ENCODE measurements at regions not wholly inside any gene's neighbourhood (a gene's known extent, or its start where the extent isn't known, plus 50 kb on each side); places are given as distances from the start of the nearest gene placed in this dataset.

DNA sequence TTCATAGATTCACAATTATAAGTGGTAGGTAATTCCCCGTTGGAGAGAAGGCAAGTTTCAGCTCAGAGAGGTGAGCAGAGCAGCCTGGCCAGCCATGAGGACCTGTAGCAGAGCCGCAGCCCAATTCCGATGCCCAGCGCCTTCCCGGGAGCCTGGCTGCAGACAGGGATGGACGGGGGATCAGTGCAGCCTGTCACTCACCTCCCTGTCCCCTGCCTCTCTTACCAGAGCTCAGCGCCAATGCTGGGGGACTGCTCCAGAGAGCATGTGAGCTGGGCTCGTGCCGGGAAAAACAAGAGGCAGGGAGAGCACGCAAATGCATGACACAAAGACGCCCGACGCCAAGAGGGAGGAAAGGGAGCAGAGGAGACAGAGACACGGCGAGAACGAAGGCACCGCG lies 231.9 kb downstream of the BCL11B start:
- Histone ChIP-seq H3K27me3 (no peaks in the 10 kb centered on the region), H3K9me3 (no peaks in the 10 kb centered on the region), H3K4me3 (replicated peaks in 1 of 3) (no peak overlapping the region), H3K36me3 (no peaks in the 10 kb centered on the region), H3K27ac (no peak overlapping the region), H3K4me1 (peaks cover 11 to 25% of the 10 kb centered on the region in 2 donors)
- no peak for DNase-seq
- no peak for TF ChIP-seq POLR2A (IDR thresholded peaks at IDR 0.05)
- TF ChIP-seq, protein P1, sequence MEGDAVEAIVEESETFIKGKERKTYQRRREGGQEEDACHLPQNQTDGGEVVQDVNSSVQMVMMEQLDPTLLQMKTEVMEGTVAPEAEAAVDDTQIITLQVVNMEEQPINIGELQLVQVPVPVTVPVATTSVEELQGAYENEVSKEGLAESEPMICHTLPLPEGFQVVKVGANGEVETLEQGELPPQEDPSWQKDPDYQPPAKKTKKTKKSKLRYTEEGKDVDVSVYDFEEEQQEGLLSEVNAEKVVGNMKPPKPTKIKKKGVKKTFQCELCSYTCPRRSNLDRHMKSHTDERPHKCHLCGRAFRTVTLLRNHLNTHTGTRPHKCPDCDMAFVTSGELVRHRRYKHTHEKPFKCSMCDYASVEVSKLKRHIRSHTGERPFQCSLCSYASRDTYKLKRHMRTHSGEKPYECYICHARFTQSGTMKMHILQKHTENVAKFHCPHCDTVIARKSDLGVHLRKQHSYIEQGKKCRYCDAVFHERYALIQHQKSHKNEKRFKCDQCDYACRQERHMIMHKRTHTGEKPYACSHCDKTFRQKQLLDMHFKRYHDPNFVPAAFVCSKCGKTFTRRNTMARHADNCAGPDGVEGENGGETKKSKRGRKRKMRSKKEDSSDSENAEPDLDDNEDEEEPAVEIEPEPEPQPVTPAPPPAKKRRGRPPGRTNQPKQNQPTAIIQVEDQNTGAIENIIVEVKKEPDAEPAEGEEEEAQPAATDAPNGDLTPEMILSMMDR (IDR thresholded peaks at IDR 0.05), result no peak
- 81 to 83% methylated on average over 18 of the region's 18 CpGs for WGBS, 2 donors
- intact Hi-C loops (cut with DNase I), result no loop called here

- no peak for DNase-seq
- no peaks in the 10 kb centered on the region for H3K9me3 ChIP-seq
- peaks cover 8 to 18% of the 10 kb centered on the region in 2 donors for H3K4me1 ChIP-seq
- intact Hi-C loops (cut with DNase I), result no loop called here
- H3K4me3 ChIP-seq (replicated peaks in 1 of 3), result no peak overlapping the region
- 91 to 93% methylated on average over 17 of the region's 17 CpGs for WGBS, 2 donors
- TF ChIP-seq, protein P1 (IDR thresholded peaks at IDR 0.05), result no peak
- no peak for TF ChIP-seq POLR2A (IDR thresholded peaks at IDR 0.05)
- no peak overlapping the region for H3K27ac ChIP-seq
- no peaks in the 10 kb centered on the region for H3K27me3 ChIP-seq
- H3K36me3 ChIP-seq, result no peaks in the 10 kb centered on the region
Measured at GRCh38 chr14:99040711-99041110, 231.3 kb downstream of the BCL11B start.

GRCh38 chr14:99041141-99041819 lies 230.7 kb downstream of the BCL11B start:
- Histone ChIP-seq H3K27ac (no peak overlapping the region), H3K36me3 (no peaks in the 10 kb centered on the region), H3K9me3 (no peaks in the 10 kb centered on the region), H3K27me3 (no peaks in the 10 kb centered on the region), H3K4me3 (replicated peaks in 1 of 3) (no peak overlapping the region), H3K4me1 (peaks cover 5 to 16% of the 10 kb centered on the region in 2 donors)
- WGBS, 2 donors, result 89 to 92% methylated on average over 8 of the region's 8 CpGs
- TF ChIP-seq POLR2A (IDR thresholded peaks at IDR 0.05), result no peak
- TF ChIP-seq, protein P1 (IDR thresholded peaks at IDR 0.05), result no peak
- intact Hi-C loops (cut with DNase I), result no loop called here
- no peak for DNase-seq

- TF ChIP-seq, protein P1 (IDR thresholded peaks at IDR 0.05), result no peak
- TF ChIP-seq POLR2A (IDR thresholded peaks at IDR 0.05), result no peak
- H3K27me3 ChIP-seq, result no peaks in the 10 kb centered on the region
- 87 to 89% methylated on average over 5 of the region's 5 CpGs for WGBS, 2 donors
Measured at GRCh38 chr14:99041820-99042174, 230.2 kb downstream of the BCL11B start.

DNA sequence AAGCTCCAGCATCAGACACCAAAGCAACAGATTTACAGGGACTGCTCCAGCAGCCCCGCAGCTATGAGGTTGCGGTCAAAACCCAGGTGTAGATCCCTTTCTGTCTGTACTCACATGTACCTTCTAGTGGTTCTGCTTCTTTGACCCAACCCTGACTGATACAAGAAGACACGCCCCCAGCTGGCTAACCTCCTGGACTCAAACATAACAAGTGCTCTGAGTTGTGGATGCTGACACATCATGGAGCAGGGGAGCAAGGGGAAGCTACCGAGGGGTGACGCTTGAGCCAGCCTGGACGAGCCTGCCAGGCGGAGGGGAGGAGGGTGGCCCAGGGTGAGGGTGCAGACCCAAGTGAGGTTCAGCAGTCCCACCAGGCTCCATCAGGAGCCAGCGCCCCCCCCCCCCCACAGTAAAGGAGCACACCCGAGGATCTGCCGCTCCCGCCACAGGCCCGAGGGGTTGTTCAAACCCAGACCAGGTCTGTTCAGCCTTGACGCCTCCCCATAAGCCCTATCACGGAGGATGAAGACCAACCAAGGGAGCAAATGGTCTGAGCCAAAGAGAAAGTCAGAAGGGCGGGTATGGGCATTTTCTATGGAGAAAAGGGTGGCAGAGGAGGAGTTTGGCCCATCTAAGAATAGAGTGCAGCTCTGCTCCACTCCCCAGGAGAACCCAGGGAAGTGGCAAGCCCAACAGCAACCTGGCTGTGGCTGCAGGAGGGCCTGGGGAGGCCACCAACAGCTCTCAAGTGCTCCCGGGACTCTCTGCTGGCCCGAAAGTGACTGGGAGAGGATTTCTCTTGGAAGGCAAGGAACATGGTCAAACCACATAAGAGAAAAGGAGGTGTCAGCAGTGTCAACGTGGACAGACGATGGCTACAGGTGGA lies 229.4 kb downstream of the BCL11B start:
- no peak overlapping the region for H3K4me3 ChIP-seq (replicated peaks in 1 of 3)
- WGBS, 2 donors, result 77 to 78% methylated on average over 13 to 17 of the region's 19 CpGs
- H3K27me3 ChIP-seq, result no peaks in the 10 kb centered on the region
- intact Hi-C loops (cut with DNase I), result no loop called here
- H3K36me3 ChIP-seq, result no peaks in the 10 kb centered on the region
- TF ChIP-seq, protein P1 (IDR thresholded peaks at IDR 0.05), result no peak
- no peak for TF ChIP-seq POLR2A (IDR thresholded peaks at IDR 0.05)
- no peaks in the 10 kb centered on the region for H3K9me3 ChIP-seq
- peak overlapping the region in 1 of 3 donors; percentile 24 for H3K27ac ChIP-seq
- DNase-seq, result peak; percentile 84 to 88
- H3K4me1 ChIP-seq, result peaks cover 10 to 22% of the 10 kb centered on the region in 2 donors

More at GRCh38 chr14:99041820-99042174, 230.2 kb downstream of the BCL11B start:
- Histone ChIP-seq H3K27ac (no peak overlapping the region), H3K36me3 (no peaks in the 10 kb centered on the region), H3K4me3 (replicated peaks in 1 of 3) (no peak overlapping the region), H3K9me3 (no peaks in the 10 kb centered on the region), H3K4me1 (peaks cover 6 to 15% of the 10 kb centered on the region in 2 donors)
- DNase-seq, result no peak
- intact Hi-C loops (cut with DNase I), result no loop called here
